ENCODE measurements at regions not wholly inside any gene's neighbourhood (a gene's known extent, or its start where the extent isn't known, plus 50 kb on each side); places are given as distances from the start of the nearest gene placed in this dataset.

DNA sequence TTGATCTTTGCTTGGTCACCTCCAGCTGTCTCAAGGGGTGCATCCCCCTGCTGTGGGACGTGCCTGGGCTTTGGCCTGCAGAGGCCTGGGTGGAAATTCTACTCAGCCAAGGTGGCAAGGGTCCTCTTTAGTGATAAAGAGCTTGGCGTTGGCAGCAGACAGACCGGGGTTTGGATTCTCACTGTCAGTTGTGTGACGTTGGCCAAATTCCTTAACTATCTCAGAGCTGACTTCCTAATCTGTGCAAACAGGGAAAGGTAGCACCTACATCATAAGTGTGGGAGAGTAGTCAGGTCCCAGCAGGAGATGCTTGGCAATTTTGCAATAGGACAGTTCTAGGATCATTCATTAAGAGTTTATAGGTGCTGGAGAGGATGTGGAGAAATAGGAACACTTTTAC lies 154.3 kb upstream of the GSC start:
- H3K4me3 ChIP-seq, result no peak overlapping the region
- 30 to 100% (median 72%) methylated on average over 1 to 4 of the region's 4 CpGs; no CpG with 5 or more reads in 3 of the 10 experiments for WGBS, 10 experiments
- in situ Hi-C loops (cut with MboI; ENCODE audit: low pct_unique_long_range_greater_than_20kb in 2 of 9, low sequenced_read_pairs in 9 of 9, unreplicated experiment in 9 of 9), result no loop called here
- H3K27ac ChIP-seq, result no peak overlapping the region
- ATAC-seq (replicated peaks in 6 of 8), result no peak
- no peaks in the 10 kb centered on the region for H3K4me1 ChIP-seq (replicated peaks in 1 of 2)

DNA sequence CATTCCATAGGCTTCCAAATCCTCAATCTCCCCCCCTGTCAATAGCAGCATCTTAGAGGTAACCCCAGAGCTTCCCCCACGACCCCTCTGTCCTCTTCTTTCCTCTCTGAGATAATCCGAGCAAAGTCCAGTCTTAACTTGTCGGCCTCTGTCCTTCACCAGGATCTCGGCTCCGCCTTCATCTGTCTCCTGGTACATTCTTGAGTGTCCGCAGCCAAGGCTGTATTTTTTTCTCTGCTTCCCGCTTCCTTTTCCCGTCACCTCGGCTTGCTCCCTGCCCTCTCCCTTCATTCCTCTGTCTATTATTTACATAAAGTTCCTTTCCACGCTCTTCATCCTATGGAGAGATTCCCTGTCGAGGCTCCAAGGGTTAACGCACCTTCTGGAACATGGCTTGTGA lies 153.9 kb upstream of the GSC start:
- H3K4me1 ChIP-seq (replicated peaks in 1 of 2), result no peaks in the 10 kb centered on the region
- in situ Hi-C loops (cut with MboI; ENCODE audit: low pct_unique_long_range_greater_than_20kb in 2 of 9, low sequenced_read_pairs in 9 of 9, unreplicated experiment in 9 of 9), result no loop called here
- 20 to 90% (median 78%) methylated on average over 1 to 9 of the region's 12 CpGs; no CpG with 5 or more reads in 2 of the 10 experiments for WGBS, 10 experiments
- H3K4me3 ChIP-seq, result no peak overlapping the region
- no peak for ATAC-seq (replicated peaks in 6 of 8)
- no peak overlapping the region for H3K27ac ChIP-seq

DNA sequence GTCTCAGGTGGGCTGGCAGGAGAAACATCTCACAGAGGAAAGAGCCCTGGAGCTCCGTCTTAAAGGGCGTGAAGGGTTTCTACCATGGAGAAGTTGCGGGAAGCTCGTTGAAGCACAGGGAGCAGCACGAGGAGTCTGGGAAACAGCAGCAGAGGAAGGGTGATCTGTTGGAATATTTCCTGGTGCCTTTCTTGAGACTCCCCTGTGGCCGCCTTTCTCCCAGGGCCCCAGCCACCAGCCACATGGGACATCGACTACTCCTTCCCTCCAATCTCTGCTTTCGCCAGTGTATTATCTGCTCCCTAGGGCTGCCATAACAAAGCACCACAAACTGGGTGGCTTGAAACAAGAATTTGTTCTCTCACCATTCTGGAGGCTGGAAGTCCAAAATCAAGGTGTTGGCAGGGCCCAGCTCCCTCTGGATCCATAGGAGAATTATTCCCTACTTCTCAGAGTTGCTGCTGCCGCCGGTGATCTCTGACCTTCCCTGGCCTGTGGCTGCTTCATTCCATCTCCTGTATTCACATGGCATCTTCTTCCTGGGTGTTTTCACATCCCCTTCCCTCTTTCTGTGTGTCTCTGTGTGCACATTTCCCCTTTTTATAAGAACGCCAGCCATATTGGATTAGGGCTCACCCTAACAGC lies 152.8 kb upstream of the GSC start:
- no peaks in the 10 kb centered on the region for H3K4me1 ChIP-seq (replicated peaks in 1 of 2)
- H3K4me3 ChIP-seq, result no peak overlapping the region
- H3K27ac ChIP-seq, result no peak overlapping the region
- in situ Hi-C loops (cut with MboI; ENCODE audit: low pct_unique_long_range_greater_than_20kb in 2 of 9, low sequenced_read_pairs in 9 of 9, unreplicated experiment in 9 of 9), result no loop called here
- ATAC-seq (replicated peaks in 6 of 8), result no peak
- 68 to 96% (median 84%) methylated on average over 2 to 8 of the region's 11 CpGs; no CpG with 5 or more reads in 4 of the 10 experiments for WGBS, 10 experiments

DNA sequence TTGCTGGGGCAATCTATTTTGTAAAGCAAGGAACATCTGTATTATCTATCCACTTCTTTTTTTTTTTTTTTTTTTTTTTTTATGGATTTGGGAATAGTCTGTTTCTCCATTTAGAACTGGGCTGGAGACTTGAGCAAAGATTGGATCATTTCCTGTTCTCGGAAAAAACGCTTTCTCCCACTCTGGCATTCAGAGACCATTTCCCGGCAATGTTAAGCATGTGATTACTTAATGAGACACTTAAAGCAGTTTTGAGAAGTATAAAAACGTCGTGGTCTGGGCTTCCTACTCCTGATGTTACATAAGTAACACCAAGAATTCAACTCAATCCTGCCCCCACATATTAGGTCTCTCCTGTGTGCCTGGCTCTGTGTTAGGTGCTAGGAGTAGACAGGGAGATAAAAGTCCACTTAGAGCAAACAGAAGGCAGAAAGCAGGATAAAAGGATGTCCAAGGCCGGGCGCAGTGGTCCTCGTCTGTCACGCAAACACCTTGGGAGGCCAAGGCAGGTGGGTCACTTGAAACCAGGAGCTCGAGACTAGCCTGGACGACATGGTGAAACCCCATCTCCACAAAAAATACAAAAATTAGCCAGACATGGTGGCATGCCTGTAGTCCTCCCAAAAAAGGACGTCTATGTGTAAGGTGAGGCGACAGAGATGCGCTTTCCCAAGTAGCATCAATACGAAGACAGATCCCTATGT lies 152.1 kb upstream of the GSC start:
- no peak overlapping the region for H3K4me3 ChIP-seq
- in situ Hi-C loops (cut with MboI; ENCODE audit: low pct_unique_long_range_greater_than_20kb in 2 of 9, low sequenced_read_pairs in 9 of 9, unreplicated experiment in 9 of 9), result no loop called here
- no peak for ATAC-seq (replicated peaks in 6 of 8)
- H3K27ac ChIP-seq, result no peak overlapping the region
- 1 to 91% (median 84%) methylated on average over 3 to 13 of the region's 15 CpGs for WGBS, 10 experiments
- no peaks in the 10 kb centered on the region for H3K4me1 ChIP-seq (replicated peaks in 1 of 2)

DNA sequence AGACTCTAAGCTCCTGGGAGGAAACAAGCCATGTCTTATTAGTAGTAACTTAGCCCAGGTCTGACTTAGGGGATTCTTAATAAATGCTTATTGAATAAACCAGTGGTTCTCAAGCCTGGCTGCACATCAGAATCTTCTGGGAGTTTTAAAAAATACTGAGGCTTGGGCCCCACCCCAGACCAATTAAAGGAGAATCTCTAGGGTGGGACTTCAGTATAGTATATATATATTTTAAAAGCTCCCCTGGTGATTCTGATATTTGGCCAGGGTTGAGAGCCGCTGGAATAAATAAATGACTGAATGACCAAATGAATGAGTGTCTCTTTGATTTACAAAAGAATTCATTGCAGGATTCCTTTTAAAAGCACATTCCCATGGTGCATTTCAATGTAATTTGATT lies 151.5 kb upstream of the GSC start:
- Histone ChIP-seq H3K27ac (no peak overlapping the region), H3K4me1 (replicated peaks in 1 of 2) (no peaks in the 10 kb centered on the region), H3K4me3 (no peak overlapping the region)
- in situ Hi-C loops (cut with MboI; ENCODE audit: low pct_unique_long_range_greater_than_20kb in 2 of 9, low sequenced_read_pairs in 9 of 9, unreplicated experiment in 9 of 9), result no loop called here
- 0 to 100% (median 90%) methylated on average over 1 of the region's 1 CpG; no CpG with 5 or more reads in 3 of the 10 experiments for WGBS, 10 experiments
- ATAC-seq (replicated peaks in 6 of 8), result no peak

DNA sequence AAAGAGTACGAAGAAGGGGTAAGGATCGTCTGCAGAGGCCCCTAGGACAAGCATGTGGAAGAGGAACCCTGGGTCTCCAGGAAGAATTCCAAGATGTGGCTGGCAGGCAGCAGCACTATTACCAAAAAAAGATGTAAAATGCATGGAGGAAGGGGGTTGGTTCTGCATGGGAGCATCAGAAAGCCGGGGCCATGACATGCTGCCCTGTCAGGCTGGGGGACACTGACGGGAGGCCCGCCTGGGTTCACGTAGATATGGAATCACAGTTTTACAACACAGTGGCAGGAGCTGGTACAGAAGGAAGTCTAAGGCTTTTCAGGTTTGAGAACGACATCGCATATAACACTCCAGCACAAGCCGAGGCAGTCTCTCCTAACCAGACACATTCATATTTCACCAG lies 150.0 kb upstream of the GSC start:
- ATAC-seq (replicated peaks in 6 of 8), result no peak
- in situ Hi-C loops (cut with MboI; ENCODE audit: low pct_unique_long_range_greater_than_20kb in 2 of 9, low sequenced_read_pairs in 9 of 9, unreplicated experiment in 9 of 9), result no loop called here
- Histone ChIP-seq H3K27ac (no peak overlapping the region), H3K4me1 (replicated peaks in 1 of 2) (no peaks in the 10 kb centered on the region), H3K4me3 (no peak overlapping the region)
- WGBS, 10 experiments, result 41 to 91% (median 79%) methylated on average over 1 to 8 of the region's 9 CpGs; no CpG with 5 or more reads in 2 of the 10 experiments

DNA sequence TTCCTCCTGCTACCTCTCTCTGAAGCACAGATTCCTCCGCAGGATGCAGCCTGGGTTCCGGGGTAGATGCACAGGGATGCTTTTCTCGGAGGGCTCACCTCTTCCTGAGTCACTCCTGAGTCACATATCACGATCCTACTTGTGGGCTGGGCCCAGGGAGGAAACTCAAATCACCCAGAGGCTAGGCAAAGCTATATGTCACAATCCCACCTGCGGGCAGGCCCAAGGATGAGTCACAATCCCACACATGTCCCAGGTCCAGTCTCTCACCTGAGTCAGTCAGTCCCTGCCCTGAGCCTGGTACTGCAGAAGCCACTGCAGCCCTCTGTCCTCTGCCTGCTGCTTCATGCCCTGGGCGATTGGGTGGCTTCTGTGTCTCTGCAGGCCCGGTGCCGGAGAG lies 149.0 kb upstream of the GSC start:
- Histone ChIP-seq H3K4me3 (no peak overlapping the region), H3K27ac (no peak overlapping the region), H3K4me1 (replicated peaks in 1 of 2) (no peaks in the 10 kb centered on the region)
- WGBS, 10 experiments, result 0 to 100% (median 69%) methylated on average over 1 to 4 of the region's 8 CpGs; no CpG with 5 or more reads in 4 of the 10 experiments
- in situ Hi-C loops (cut with MboI; ENCODE audit: low pct_unique_long_range_greater_than_20kb in 2 of 9, low sequenced_read_pairs in 9 of 9, unreplicated experiment in 9 of 9), result no loop called here
- no peak for ATAC-seq (replicated peaks in 6 of 8)

DNA sequence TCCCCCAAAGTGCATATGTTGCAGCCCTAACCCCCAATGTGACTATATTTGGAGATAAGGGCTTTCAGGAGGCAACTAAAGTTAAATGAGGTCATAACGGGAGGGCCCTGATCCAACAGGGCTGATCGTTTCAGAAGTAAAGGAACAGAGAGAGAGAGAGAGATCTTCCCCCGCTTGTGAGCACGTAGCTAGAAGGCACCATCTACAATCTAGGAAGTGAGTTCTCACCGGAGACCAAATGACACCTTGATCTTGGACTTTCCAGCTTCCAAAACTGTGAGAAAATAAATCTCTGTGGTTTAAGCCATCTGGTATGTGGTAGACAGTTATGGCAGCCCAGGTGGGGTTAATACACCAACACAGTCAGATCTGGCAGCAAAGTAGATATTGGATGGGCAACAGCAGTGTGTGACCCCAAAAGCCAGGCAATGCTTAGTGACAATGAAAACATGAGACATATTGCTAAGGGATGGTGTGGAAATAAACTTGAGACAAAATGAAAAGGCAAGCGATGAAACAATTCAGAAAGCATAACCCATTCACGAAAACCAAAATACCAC lies 147.2 kb upstream of the GSC start:
- WGBS, 10 experiments, result 40 to 100% (median 80%) methylated on average over 1 to 7 of the region's 7 CpGs
- ATAC-seq (replicated peaks in 6 of 8), result no peak
- no peak overlapping the region for H3K4me3 ChIP-seq
- in situ Hi-C loops (cut with MboI; ENCODE audit: low pct_unique_long_range_greater_than_20kb in 2 of 9, low sequenced_read_pairs in 9 of 9, unreplicated experiment in 9 of 9), result no loop called here
- H3K4me1 ChIP-seq (replicated peaks in 1 of 2), result no peaks in the 10 kb centered on the region
- no peak overlapping the region for H3K27ac ChIP-seq

DNA sequence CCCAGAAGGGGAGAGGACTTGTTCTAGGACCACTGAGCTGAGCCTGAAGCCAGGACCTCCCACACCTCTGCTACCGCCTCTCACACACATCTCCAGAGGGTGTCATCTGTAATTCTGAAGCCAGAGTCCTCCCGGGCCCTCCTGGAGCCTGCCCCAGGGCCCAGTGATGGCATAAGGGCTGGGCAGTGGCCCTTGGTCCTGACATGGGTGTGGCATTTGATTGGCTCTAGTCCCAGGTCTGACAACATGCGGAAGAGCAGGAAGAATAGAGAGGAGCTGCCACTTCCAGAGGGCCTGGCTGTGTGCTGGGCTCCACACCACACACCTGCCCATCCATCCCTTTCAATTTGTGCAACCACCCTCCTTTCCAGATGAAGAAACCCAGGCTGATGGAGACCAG lies 144.3 kb upstream of the GSC start:
- no peaks in the 10 kb centered on the region for H3K4me1 ChIP-seq (replicated peaks in 1 of 2)
- H3K27ac ChIP-seq, result no peak overlapping the region
- WGBS, 10 experiments, result 83 to 100% methylated on average over 1 of the region's 3 CpGs; no CpG with 5 or more reads in 8 of the 10 experiments
- H3K4me3 ChIP-seq, result no peak overlapping the region
- no peak for ATAC-seq (replicated peaks in 6 of 8)
- in situ Hi-C loops (cut with MboI; ENCODE audit: low pct_unique_long_range_greater_than_20kb in 2 of 9, low sequenced_read_pairs in 9 of 9, unreplicated experiment in 9 of 9), result no loop called here

DNA sequence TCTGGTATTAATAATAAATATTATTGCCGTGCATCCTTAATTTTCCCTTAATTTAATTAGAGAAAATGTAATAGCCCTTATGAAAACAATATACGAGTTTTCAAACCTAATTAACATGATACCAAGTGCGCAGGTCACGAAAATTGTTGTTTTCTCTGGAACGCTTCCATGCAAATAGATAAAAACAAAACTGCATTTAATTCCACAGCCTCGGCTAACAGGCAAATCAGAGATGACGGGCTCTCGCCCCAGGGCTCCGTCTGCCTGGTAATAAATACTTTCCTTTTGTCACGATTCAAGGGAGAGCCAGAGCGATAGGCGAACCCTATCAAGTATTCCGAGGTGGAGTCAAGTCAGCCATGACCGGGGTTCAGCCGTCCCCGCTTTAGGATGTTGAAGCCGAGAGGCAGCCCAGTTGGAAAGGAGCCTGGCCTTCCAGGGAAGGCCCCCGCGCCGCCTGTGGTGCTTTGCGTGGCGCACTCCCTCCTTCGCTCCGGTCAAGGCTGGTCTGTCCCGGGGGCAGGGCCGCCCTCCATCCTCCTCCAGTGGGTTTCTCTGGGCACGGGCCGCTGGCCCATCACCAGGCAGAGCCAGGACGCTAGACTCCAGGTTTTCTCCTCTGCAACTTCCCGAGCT lies 137.8 kb upstream of the GSC start:
- Histone ChIP-seq H3K4me3 (no peak overlapping the region), H3K27ac (no peak overlapping the region), H3K4me1 (replicated peaks in 1 of 2) (no peaks in the 10 kb centered on the region)
- peak in 1 of 8 experiments; percentile 27 for ATAC-seq (replicated peaks in 6 of 8)
- in situ Hi-C loops (cut with MboI; ENCODE audit: low pct_unique_long_range_greater_than_20kb in 2 of 9, low sequenced_read_pairs in 9 of 9, unreplicated experiment in 9 of 9), result no loop called here
- WGBS, 10 experiments, result 0 to 95% (median 72%) methylated on average over 1 to 23 of the region's 30 CpGs

DNA sequence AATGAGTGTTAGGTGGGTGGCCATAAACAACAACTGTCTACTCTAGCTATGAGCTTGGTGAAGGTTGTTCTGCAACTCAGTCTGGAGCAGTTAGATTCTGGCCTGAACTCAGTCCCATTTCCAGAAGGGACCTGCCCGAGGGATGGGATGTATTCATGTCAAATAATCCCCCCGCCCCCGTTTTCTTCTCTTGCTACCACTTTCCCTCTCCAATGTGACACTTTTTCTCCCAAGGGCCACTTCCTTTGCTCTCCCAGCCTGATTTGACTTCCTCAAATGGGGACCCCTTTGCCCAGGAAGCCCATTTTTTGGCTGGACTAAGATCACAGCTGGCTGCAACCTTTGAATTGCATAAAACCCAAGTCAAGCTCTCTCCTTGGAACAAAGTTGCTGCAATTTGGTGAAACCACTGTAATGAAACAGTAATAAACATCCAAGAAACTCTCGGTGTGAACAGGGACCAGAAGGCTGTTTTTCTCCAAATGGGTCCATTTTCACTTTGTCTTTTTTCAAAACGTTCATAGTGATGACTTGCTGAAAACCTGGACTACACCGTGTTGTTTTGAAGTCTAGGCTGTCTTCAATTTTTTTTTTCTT lies 137.2 kb upstream of the GSC start:
- Histone ChIP-seq H3K4me1 (replicated peaks in 1 of 2) (no peaks in the 10 kb centered on the region), H3K4me3 (no peak overlapping the region), H3K27ac (no peak overlapping the region)
- in situ Hi-C loops (cut with MboI; ENCODE audit: low pct_unique_long_range_greater_than_20kb in 2 of 9, low sequenced_read_pairs in 9 of 9, unreplicated experiment in 9 of 9), result no loop called here
- WGBS, 10 experiments, result 0 to 83% (median 69%) methylated on average over 2 to 5 of the region's 6 CpGs; no CpG with 5 or more reads in 1 of the 10 experiments
- ATAC-seq (replicated peaks in 6 of 8), result no peak

DNA sequence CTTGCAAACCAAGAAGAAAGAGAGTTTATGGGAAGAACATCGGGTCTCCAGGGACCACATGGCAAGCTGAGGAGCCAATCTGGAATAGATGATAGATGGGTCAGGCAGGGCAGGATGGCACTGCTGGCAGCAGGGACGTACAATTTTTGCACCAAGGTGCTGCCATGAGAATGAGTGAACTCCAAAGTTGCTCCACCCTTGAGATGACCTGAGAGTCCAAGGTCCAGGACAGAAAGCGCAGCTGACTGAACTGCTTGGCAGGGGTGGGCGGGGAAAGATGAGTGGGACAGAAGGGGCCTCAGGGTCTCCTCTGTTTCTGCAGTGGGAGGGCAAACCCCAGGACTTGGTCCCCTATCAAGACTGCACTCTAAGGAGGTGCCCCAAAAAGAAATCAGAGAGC lies 136.7 kb upstream of the GSC start:
- no peak overlapping the region for H3K27ac ChIP-seq
- WGBS, 10 experiments, result 80 to 88% (median 80%) methylated on average over 1 to 3 of the region's 4 CpGs; no CpG with 5 or more reads in 5 of the 10 experiments
- no peak for ATAC-seq (replicated peaks in 6 of 8)
- H3K4me1 ChIP-seq (replicated peaks in 1 of 2), result no peaks in the 10 kb centered on the region
- no peak overlapping the region for H3K4me3 ChIP-seq
- in situ Hi-C loops (cut with MboI; ENCODE audit: low pct_unique_long_range_greater_than_20kb in 2 of 9, low sequenced_read_pairs in 9 of 9, unreplicated experiment in 9 of 9), result no loop called here

DNA sequence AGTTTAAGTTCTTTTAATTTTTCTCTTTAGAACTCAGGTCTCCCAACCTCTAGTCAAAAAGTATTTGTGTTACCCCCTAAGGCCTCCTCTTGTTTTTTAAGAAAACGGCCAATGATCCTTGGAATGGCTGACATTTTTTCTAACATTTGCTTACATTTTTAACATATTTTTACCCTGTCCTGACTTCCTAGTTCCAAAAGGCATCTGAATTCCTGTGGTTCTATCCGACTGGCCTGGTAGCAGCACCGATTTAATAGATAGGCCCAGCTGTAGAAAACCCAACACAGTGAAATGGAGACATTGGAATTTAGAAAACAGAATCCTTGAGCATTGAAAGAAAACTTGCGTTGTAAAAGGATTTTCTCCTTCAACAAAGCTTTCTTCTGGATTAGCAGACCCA lies 134.7 kb upstream of the GSC start:
- H3K27ac ChIP-seq, result no peak overlapping the region
- in situ Hi-C loops (cut with MboI; ENCODE audit: low pct_unique_long_range_greater_than_20kb in 2 of 9, low sequenced_read_pairs in 9 of 9, unreplicated experiment in 9 of 9), result no loop called here
- no peak for ATAC-seq (replicated peaks in 6 of 8)
- H3K4me1 ChIP-seq (replicated peaks in 1 of 2), result no peaks in the 10 kb centered on the region
- H3K4me3 ChIP-seq, result no peak overlapping the region
- 0 to 82% (median 55%) methylated on average over 1 to 4 of the region's 4 CpGs for WGBS, 10 experiments
